Caco-2 (cell line): ENCODE measurements at regions not wholly inside any gene's neighbourhood (a gene's known extent, or its start where the extent isn't known, plus 50 kb on each side); places are given as distances from the start of the nearest gene placed in this dataset.

ENCODE experiments used
- BruUV-seq: library from RNA; stranded (reverse); fragments of 400-500 nt; replicated peaks from 2 replicates; lab custom pipeline; 2021; lab: Mats Ljungman, UMichigan
- CTCF ChIA-PET: fragments of 300-600 bp; sonication (Branson Sonifier 250); formaldehyde crosslinking; loops from one replicate; lab custom pipeline; 2022; ENCODE audit warnings: antibody characterized with exemption; lab: Charles Lee
- POLR2A ChIA-PET: fragments of 300-600 bp; sonication (Branson Sonifier 250); formaldehyde crosslinking; loops from one replicate; lab custom pipeline; 2022; ENCODE audit warnings: antibody characterized with exemption; lab: Charles Lee
- DNase-seq, 2 experiments: peaks; one replicate each; pipeline versions ENCODE4 v3.0.0 to v3.0.0-alpha.2; 2020 to 2022
- H3K27me3 ChIP-seq: replicated peaks from 2 replicates; pipeline ENCODE4 v1.6.0; 2011; ENCODE audit warnings: low read length; ENCODE audit not compliant: control insufficient read depth, insufficient read depth
- H3K36me3 ChIP-seq: 2 replicates; pipeline ENCODE4 v1.5.1; 2011; ENCODE audit warnings: low read length; ENCODE audit not compliant: control insufficient read depth, insufficient read depth
- H3K4me1 ChIP-seq: fragments of 250-450 bp; sonication (Bioruptor Pico); 2 replicates; pipeline ENCODE4 v1.5.1; 2020; ENCODE audit warnings: mild to moderate bottlenecking
- H3K4me3 ChIP-seq: 2 replicates; pipeline ENCODE4 v1.5.1; 2011; ENCODE audit warnings: low read depth, mild to moderate bottlenecking, control low read depth, low read length
- H3K9me3 ChIP-seq: fragments of 250-450 bp; sonication (Bioruptor Pico); 2 replicates; pipeline ENCODE4 v1.5.1; 2020; ENCODE audit warnings: mild to moderate bottlenecking, moderate library complexity
- H3K27ac Mint-ChIP-seq: one replicate; pipeline ENCODE4 v1.8.0; 2022; ENCODE audit warnings: mixed read lengths; ENCODE audit not compliant: unreplicated experiment
- H3K27me3 Mint-ChIP-seq: one replicate; pipeline ENCODE4 v1.8.0; 2022; ENCODE audit warnings: mixed read lengths; ENCODE audit not compliant: insufficient read depth, unreplicated experiment
- H3K36me3 Mint-ChIP-seq: one replicate; pipeline ENCODE4 v1.8.0; 2022; ENCODE audit warnings: mild to moderate bottlenecking, mixed read lengths; ENCODE audit not compliant: insufficient read depth, unreplicated experiment
- H3K4me1 Mint-ChIP-seq: one replicate; pipeline ENCODE4 v1.8.0; 2022; ENCODE audit warnings: low read depth, mixed read lengths; ENCODE audit not compliant: unreplicated experiment
- H3K4me3 Mint-ChIP-seq: one replicate; pipeline ENCODE4 v1.8.0; 2022; ENCODE audit warnings: mild to moderate bottlenecking, moderate library complexity, mixed read lengths; ENCODE audit not compliant: unreplicated experiment
- H3K9me3 Mint-ChIP-seq: one replicate; pipeline ENCODE4 v1.8.0; 2022; ENCODE audit warnings: mixed read lengths; ENCODE audit not compliant: unreplicated experiment
- CTCF ChIP-seq, 2 experiments: fragments of 200-600 bp in 1 of 2; IDR thresholded peaks; 1 replicate in 1 of 2; 2 replicates in 1 of 2; pipeline versions ENCODE4 v1.5.1 to v1.8.0; 2011 to 2022; ENCODE audit warnings: antibody characterized with exemption in 1 of 2, control low read depth in 1 of 2, inconsistent platforms in 1 of 2, low read depth in 1 of 2, low read length in 1 of 2, mild to moderate bottlenecking in 1 of 2, moderate library complexity in 1 of 2; ENCODE audit not compliant: insufficient read depth in 1 of 2, severe bottlenecking in 1 of 2, unreplicated experiment in 1 of 2
- intact Hi-C: fragments of 100-400 bp; cut with micrococcal nuclease; formaldehyde crosslinking; loops from one replicate; pipeline ENCODE4 v1.10.0; 2022; ENCODE audit not compliant: unreplicated experiment

DNA sequence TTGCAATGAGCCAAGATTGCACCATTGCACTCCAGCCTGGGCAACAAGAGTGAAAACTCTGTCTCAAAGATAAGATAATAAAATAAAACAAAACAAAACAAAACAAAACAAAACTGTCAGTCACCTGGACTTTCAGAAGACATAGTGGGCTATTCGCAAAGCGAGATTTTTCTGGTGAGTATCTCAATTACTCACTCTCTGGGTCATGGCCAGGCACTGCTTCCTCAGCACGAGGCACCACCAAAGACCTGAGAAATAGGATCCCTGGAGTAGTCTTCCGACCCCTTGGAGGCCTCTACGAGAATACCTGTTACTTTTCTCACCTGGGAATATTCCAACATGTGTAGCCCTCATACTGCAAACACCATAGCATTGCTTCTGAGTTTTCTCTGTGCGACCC lies 201.7 kb upstream of the ZNF618 start:
- Mint-ChIP-seq H3K9me3 (no peaks in the 10 kb centered on the region), H3K27me3 (peaks cover 23% of the 10 kb centered on the region), H3K4me1 (no peaks in the 10 kb centered on the region), H3K36me3 (no peaks in the 10 kb centered on the region), H3K4me3 (no peak overlapping the region), H3K27ac (no peak overlapping the region)
- POLR2A ChIA-PET = no interaction called here
- no peak for DNase-seq
- intact Hi-C loops = no loop called here
- H3K27me3 ChIP-seq = no peaks in the 10 kb centered on the region
- no peaks in the 10 kb centered on the region for H3K4me1 ChIP-seq
- CTCF ChIA-PET = no interaction called here
- no TSS peak for BruUV-seq
- no peak for TF ChIP-seq CTCF (IDR thresholded peaks at IDR 0.05; ENCODE audit: insufficient read depth in 1 of 2, low read depth in 1 of 2, low read length in 1 of 2, severe bottlenecking in 1 of 2, unreplicated experiment in 1 of 2)
- no peak overlapping the region for H3K4me3 ChIP-seq
- H3K36me3 ChIP-seq = no peaks in the 10 kb centered on the region
- no peaks in the 10 kb centered on the region for H3K9me3 ChIP-seq

GRCh38 chr9:113675475-113675941 lies 200.6 kb upstream of the ZNF618 start:
- BruUV-seq = no TSS peak
- H3K4me3 Mint-ChIP-seq = no peak overlapping the region
- TF ChIP-seq CTCF (IDR thresholded peaks at IDR 0.05; ENCODE audit: insufficient read depth in 1 of 2, low read depth in 1 of 2, low read length in 1 of 2, severe bottlenecking in 1 of 2, unreplicated experiment in 1 of 2) = no peak
- peaks cover 26% of the 10 kb centered on the region for H3K27me3 Mint-ChIP-seq
- POLR2A ChIA-PET = no interaction called here
- no peaks in the 10 kb centered on the region for H3K4me1 Mint-ChIP-seq
- no peaks in the 10 kb centered on the region for H3K27me3 ChIP-seq
- no peak overlapping the region for H3K4me3 ChIP-seq
- CTCF ChIA-PET = no interaction called here
- no peaks in the 10 kb centered on the region for H3K9me3 Mint-ChIP-seq
- no peak overlapping the region for H3K27ac Mint-ChIP-seq
- no peak for DNase-seq
- no peaks in the 10 kb centered on the region for H3K36me3 Mint-ChIP-seq
- intact Hi-C loops = no loop called here
- H3K36me3 ChIP-seq = no peaks in the 10 kb centered on the region
- H3K9me3 ChIP-seq = no peaks in the 10 kb centered on the region
- H3K4me1 ChIP-seq = no peaks in the 10 kb centered on the region

DNA sequence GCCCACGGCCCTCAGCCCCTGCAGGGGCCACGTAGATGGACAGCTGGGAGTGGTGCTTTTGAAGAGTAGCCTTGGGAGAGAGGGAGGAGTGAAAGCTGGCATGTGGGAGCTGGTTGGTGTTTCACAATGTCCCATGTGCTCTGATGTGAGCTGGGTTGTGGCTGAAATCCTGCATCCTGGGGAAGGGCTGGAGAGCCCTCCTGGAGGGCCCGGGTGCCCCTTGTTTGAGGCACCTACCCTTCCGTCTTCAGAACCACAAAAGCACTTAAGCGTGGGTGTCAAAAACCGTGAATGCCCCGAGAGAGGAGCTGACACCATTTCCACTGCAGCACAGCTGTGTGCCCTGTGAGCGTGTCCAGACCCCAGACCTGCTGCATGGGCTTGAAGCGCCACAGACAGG lies 199.1 kb upstream of the ZNF618 start:
- Mint-ChIP-seq H3K9me3 (no peaks in the 10 kb centered on the region), H3K27me3 (peaks cover 26% of the 10 kb centered on the region), H3K4me3 (no peak overlapping the region), H3K36me3 (no peaks in the 10 kb centered on the region), H3K4me1 (no peaks in the 10 kb centered on the region), H3K27ac (no peak overlapping the region)
- no peak for TF ChIP-seq CTCF (IDR thresholded peaks at IDR 0.05; ENCODE audit: insufficient read depth in 1 of 2, low read depth in 1 of 2, low read length in 1 of 2, severe bottlenecking in 1 of 2, unreplicated experiment in 1 of 2)
- H3K36me3 ChIP-seq = no peaks in the 10 kb centered on the region
- no peak for DNase-seq
- ChIA-PET CTCF (no interaction called here), POLR2A (no interaction called here)
- no peaks in the 10 kb centered on the region for H3K4me1 ChIP-seq
- no peaks in the 10 kb centered on the region for H3K27me3 ChIP-seq
- H3K4me3 ChIP-seq = no peak overlapping the region
- no peaks in the 10 kb centered on the region for H3K9me3 ChIP-seq
- BruUV-seq = no TSS peak
- intact Hi-C loops = no loop called here
